ENCODE measurements at regions not wholly inside any gene's neighbourhood (a gene's known extent, or its start where the extent isn't known, plus 50 kb on each side); places are given as distances from the start of the nearest gene placed in this dataset.

- TF ChIP-seq CTCF (IDR thresholded peaks at IDR 0.05; ENCODE audit: low read depth, low read length) (no peak), POLR2A (IDR thresholded peaks at IDR 0.05; ENCODE audit: extremely low read depth, insufficient read length) (no peak), MYC (IDR thresholded peaks at IDR 0.05; ENCODE audit: low read depth, low read length) (no peak), MAX (IDR thresholded peaks at IDR 0.05; ENCODE audit: low read depth, low read length) (no peak)
Observed at GRCh38 chr6:170152124-170152926, 138.6 kb downstream of the DLL1 start.
